PC-9 (cell line): ENCODE measurements at regions not wholly inside any gene's neighbourhood (a gene's known extent, or its start where the extent isn't known, plus 50 kb on each side); places are given as distances from the start of the nearest gene placed in this dataset.

Experiments
- BruUV-seq: library from RNA; stranded (reverse); fragments of 400-500 nt; replicated peaks from 2 replicates; lab custom pipeline; 2021; lab: Mats Ljungman, UMichigan
- CTCF ChIA-PET: fragments of 300-600 bp; sonication (Branson Sonifier 250); formaldehyde crosslinking; loops from one replicate; lab custom pipeline; 2022; ENCODE audit warnings: antibody characterized with exemption; lab: Charles Lee
- POLR2A ChIA-PET: fragments of 300-600 bp; sonication (Branson Sonifier 250); formaldehyde crosslinking; loops from one replicate; lab custom pipeline; 2022; ENCODE audit warnings: antibody characterized with exemption; ENCODE audit not compliant: unreplicated experiment; lab: Charles Lee
- DNase-seq, 2 experiments: peaks; one replicate each; pipeline versions ENCODE4 v3.0.0 to v3.0.0-alpha.2; 2015 to 2022; ENCODE audit warnings: mixed read lengths in 1 of 2
- H2AFZ ChIP-seq: fragments of 200-600 bp; sonication (generic); 2 replicates; pipeline ENCODE4 v1.8.1; 2017; ENCODE audit warnings: antibody characterized with exemption
- H3F3A ChIP-seq: fragments of 200-600 bp; sonication (generic); 2 replicates; pipeline ENCODE4 v1.8.1; 2017; ENCODE audit warnings: antibody characterized with exemption, mild to moderate bottlenecking, low read depth; ENCODE audit not compliant: insufficient read depth
- H3K27ac ChIP-seq: fragments of 200-600 bp; sonication (generic); 2 replicates; pipeline ENCODE4 v1.6.1; 2016; ENCODE audit warnings: mixed run types
- H3K27me3 ChIP-seq: fragments of 200-600 bp; sonication (generic); 2 replicates; pipeline ENCODE4 v1.6.1; 2016; ENCODE audit warnings: low read depth, mixed run types; ENCODE audit not compliant: insufficient read depth
- H3K36me3 ChIP-seq: fragments of 200-600 bp; sonication (generic); 2 replicates; pipeline ENCODE4 v1.6.1; 2016; ENCODE audit warnings: low read depth, mixed run types
- H3K4me1 ChIP-seq: fragments of 200-600 bp; sonication (generic); replicated peaks from 2 replicates; pipeline ENCODE4 v1.6.1; 2016; ENCODE audit warnings: mixed run types; ENCODE audit not compliant: insufficient read depth
- H3K4me2 ChIP-seq: fragments of 200-600 bp; sonication (generic); 2 replicates; pipeline ENCODE4 v1.6.1; 2017; ENCODE audit warnings: mixed run types
- H3K4me3 ChIP-seq: fragments of 200-600 bp; sonication (generic); 2 replicates; pipeline ENCODE4 v1.6.1; 2016; ENCODE audit warnings: mixed run types
- H3K79me2 ChIP-seq: fragments of 200-600 bp; sonication (generic); 2 replicates; pipeline ENCODE4 v1.6.1; 2017; ENCODE audit warnings: low read depth, mixed run types
- H3K9me2 ChIP-seq: fragments of 200-600 bp; sonication (generic); 2 replicates; pipeline ENCODE4 v1.8.1; 2017; ENCODE audit warnings: mild to moderate bottlenecking; ENCODE audit not compliant: insufficient read depth
- H3K9me3 ChIP-seq: fragments of 200-600 bp; sonication (generic); 2 replicates; pipeline ENCODE4 v1.8.1; 2016; ENCODE audit warnings: low read depth; ENCODE audit not compliant: insufficient read depth
- H4K20me1 ChIP-seq: fragments of 200-600 bp; sonication (generic); 2 replicates; pipeline ENCODE4 v1.8.1; 2017; ENCODE audit not compliant: insufficient read depth
- CTCF ChIP-seq: fragments of 200-600 bp; sonication (generic); conservative IDR thresholded peaks from 2 replicates; pipeline ENCODE4 v1.6.1; 2017; ENCODE audit warnings: mixed run types, antibody characterized with exemption, mild to moderate bottlenecking, moderate library complexity
- EZH2 ChIP-seq: fragments of 200-600 bp; sonication (generic); IDR thresholded peaks from 2 replicates; pipeline ENCODE4 v1.8.0; 2017; ENCODE audit warnings: antibody characterized with exemption, low read depth
- intact Hi-C: fragments of 100-400 bp; cut with micrococcal nuclease; formaldehyde crosslinking; loops from one replicate; pipeline ENCODE4 v1.10.0; 2022; ENCODE audit not compliant: unreplicated experiment

GRCh38 chr6:20038410-20039204 is 173.7 kb downstream of the MBOAT1 start:
- ChIA-PET POLR2A (no interaction called here), CTCF (no interaction called here)
- Histone ChIP-seq H3K36me3 (no peaks in the 10 kb centered on the region), H3K27ac (no peak overlapping the region), H3K27me3 (no peaks in the 10 kb centered on the region), H3K4me1 (no peaks in the 10 kb centered on the region), H3K79me2 (no peaks in the 10 kb centered on the region), H3F3A (no peaks in the 10 kb centered on the region), H3K4me3 (no peak overlapping the region), H3K9me3 (no peaks in the 10 kb centered on the region), H4K20me1 (no peaks in the 10 kb centered on the region), H3K4me2 (no peak overlapping the region), H2AFZ (no peak overlapping the region), H3K9me2 (no peaks in the 10 kb centered on the region)
- intact Hi-C loops: no loop called here
- TF ChIP-seq EZH2 (no peak), CTCF (no peak)
- no TSS peak for BruUV-seq
- DNase-seq: peak; percentile 7 to 56

DNA sequence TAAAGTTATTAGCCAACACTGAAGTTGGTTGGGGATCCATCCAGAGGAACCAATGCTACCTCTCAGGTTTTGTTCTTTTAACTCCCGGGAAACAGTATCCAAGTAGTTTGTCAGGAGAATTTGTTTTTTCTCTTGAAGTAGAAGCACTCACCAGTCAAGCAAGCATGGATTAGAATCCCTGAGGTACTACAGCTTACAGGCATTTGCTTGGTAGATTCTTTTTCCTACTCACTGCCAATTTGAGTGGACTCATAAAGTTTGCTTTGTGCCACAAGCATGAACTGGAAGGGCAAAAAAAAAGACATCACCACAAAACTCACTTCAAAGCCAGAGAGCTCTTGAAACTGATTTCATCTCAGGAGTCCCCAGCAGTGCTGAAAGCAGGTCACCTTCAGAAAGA is 167.4 kb downstream of the MBOAT1 start:
- no peaks in the 10 kb centered on the region for H3K79me2 ChIP-seq
- intact Hi-C loops: no loop called here
- no peaks in the 10 kb centered on the region for H3K36me3 ChIP-seq
- no TSS peak for BruUV-seq
- no peaks in the 10 kb centered on the region for H3K4me1 ChIP-seq
- H2AFZ ChIP-seq: no peak overlapping the region
- no peak overlapping the region for H3K4me2 ChIP-seq
- ChIA-PET POLR2A (no interaction called here), CTCF (no interaction called here)
- no peak overlapping the region for H3K27ac ChIP-seq
- no peaks in the 10 kb centered on the region for H3K9me2 ChIP-seq
- DNase-seq: no peak
- H3K27me3 ChIP-seq: no peaks in the 10 kb centered on the region
- TF ChIP-seq CTCF (no peak), EZH2 (no peak)
- H3F3A ChIP-seq: no peaks in the 10 kb centered on the region
- H4K20me1 ChIP-seq: no peaks in the 10 kb centered on the region
- H3K9me3 ChIP-seq: no peaks in the 10 kb centered on the region
- H3K4me3 ChIP-seq: no peak overlapping the region
